Lung (tissue), 11 donors: ENCODE measurements at regions not wholly inside any gene's neighbourhood (a gene's known extent, or its start where the extent isn't known, plus 50 kb on each side); places are given as distances from the start of the nearest gene placed in this dataset.

Experiments used
- ATAC-seq: fragments of 200-7000 bp; cut with Tn5 transposase; one replicate; pipeline ENCODE4 v1.9.1; 2020; ENCODE audit warnings: moderate number of reproducible peaks; ENCODE audit not compliant: insufficient read depth, low FRiP score
- DNase-seq, 3 donors: peaks; one replicate each; pipeline ENCODE4 v3.0.0-alpha.2; 2013 to 2017
- H3K27ac ChIP-seq, 2 donors: one replicate each; pipeline ENCODE4 v1.5.1; 2013; ENCODE audit warnings: mild to moderate bottlenecking in 2 of 2, moderate library complexity in 2 of 2, control low read depth in 1 of 2, inconsistent platforms in 1 of 2, low read depth in 1 of 2, low read length in 1 of 2
- H3K27me3 ChIP-seq, 3 donors: one replicate each; pipeline ENCODE4 v1.5.1; 2013; ENCODE audit warnings: low read length in 2 of 3; ENCODE audit not compliant: control insufficient read depth in 3 of 3, insufficient read depth in 3 of 3
- H3K36me3 ChIP-seq, 4 donors: one replicate each; pipeline ENCODE4 v1.5.1; 2013; ENCODE audit warnings: low read length in 4 of 4, mild to moderate bottlenecking in 1 of 4, moderate library complexity in 1 of 4; ENCODE audit not compliant: control insufficient read depth in 4 of 4, insufficient read depth in 4 of 4
- H3K4me1 ChIP-seq, 5 donors: one replicate each; pipeline ENCODE4 v1.5.1; 2013; ENCODE audit warnings: low read length in 5 of 5, mild to moderate bottlenecking in 2 of 5, moderate library complexity in 1 of 5; ENCODE audit not compliant: control insufficient read depth in 5 of 5, insufficient read depth in 5 of 5
- H3K4me3 ChIP-seq: one replicate; pipeline ENCODE4 v1.5.1; 2013; ENCODE audit warnings: mild to moderate bottlenecking, control low read depth, moderate library complexity
- H3K9ac ChIP-seq, 2 donors: one replicate each; pipeline ENCODE4 v1.5.1; 2013; ENCODE audit warnings: low read length in 2 of 2, control low read depth in 1 of 2; ENCODE audit not compliant: insufficient read depth in 1 of 2
- H3K9me3 ChIP-seq, 4 donors: one replicate each; pipeline ENCODE4 v1.5.1; 2013; ENCODE audit warnings: low read length in 3 of 4, mild to moderate bottlenecking in 1 of 4, moderate library complexity in 1 of 4; ENCODE audit not compliant: control insufficient read depth in 4 of 4, insufficient read depth in 3 of 4
- CTCF ChIP-seq: IDR thresholded peaks from 2 replicates; pipeline ENCODE4 v1.5.1; 2012; ENCODE audit warnings: mild to moderate bottlenecking; ENCODE audit errors: control extremely low read depth, extremely low read depth
- WGBS, 2 donors: extraction: QIAGEN DNeasy Blood & Tissue Kit; methylation state at CpG; one replicate each; pipeline ENCODE4 v1.1.7; 2013; 5-methylcytosine and 5-hydroxymethylcytosine counted together
- donor health status: control.
- donor health status: control.
- donor health status: Bipolar disorder and iron deficiency.
- donor health status: healthy.
- donor health status: DM: yes; HTN: yes; CAD: no.

- peaks cover 0 to 33% (median 7%) of the 10 kb centered on the region in 5 donors for H3K4me1 ChIP-seq
- H3K27me3 ChIP-seq, result no peaks in the 10 kb centered on the region
- H3K9me3 ChIP-seq, result no peaks in the 10 kb centered on the region
- no peak overlapping the region for H3K27ac ChIP-seq
- TF ChIP-seq CTCF, result no peak
- no peak overlapping the region for H3K4me3 ChIP-seq
- ATAC-seq, result no peak
- peak overlapping the region in 1 of 2 donors; percentile 26 for H3K9ac ChIP-seq
- DNase-seq, result peak in 2 of 3 donors; percentile 47 to 49
- peaks cover 0 to 8% (median 0%) of the 10 kb centered on the region in 4 donors for H3K36me3 ChIP-seq
- WGBS, 2 donors, result 82 to 86% methylated on average over 19 of the region's 19 CpGs
Measured at GRCh38 chr2:120797421-120798221, 62.0 kb downstream of the GLI2 start.

- Histone ChIP-seq H3K4me1 (peaks cover 0 to 27% (median 5%) of the 10 kb centered on the region in 5 donors), H3K9ac (no peak overlapping the region), H3K27ac (no peak overlapping the region), H3K36me3 (peaks cover 0 to 8% (median 0%) of the 10 kb centered on the region in 4 donors), H3K9me3 (no peaks in the 10 kb centered on the region), H3K27me3 (no peaks in the 10 kb centered on the region), H3K4me3 (no peak overlapping the region)
- no peak for TF ChIP-seq CTCF
- no peak for DNase-seq
- no peak for ATAC-seq
- WGBS, 2 donors, result 77 to 78% methylated on average over 8 of the region's 8 CpGs
Measured at GRCh38 chr2:120798567-120799247, 63.0 kb downstream of the GLI2 start.

GRCh38 chr2:120802158-120802557, 66.5 kb downstream of the GLI2 start:
- Histone ChIP-seq H3K9me3 (no peaks in the 10 kb centered on the region), H3K9ac (no peak overlapping the region), H3K4me3 (no peak overlapping the region), H3K4me1 (peaks cover 0 to 23% (median 4%) of the 10 kb centered on the region in 5 donors), H3K27me3 (no peaks in the 10 kb centered on the region), H3K36me3 (peaks cover 0 to 11% (median 0%) of the 10 kb centered on the region in 4 donors), H3K27ac (no peak overlapping the region)
- no peak for TF ChIP-seq CTCF
- ATAC-seq (no peak), DNase-seq (no peak)
- 78 to 83% methylated on average over 5 of the region's 5 CpGs for whole genome bisulfite sequencing, 2 donors
